NCI-H774 (cell line): ENCODE measurements at regions not wholly inside any gene's neighbourhood (a gene's known extent, or its start where the extent isn't known, plus 50 kb on each side); places are given as distances from the start of the nearest gene placed in this dataset.
"Not testable (repeated sequence)": the region's sequence is repeated elsewhere in the genome, so short reads cannot be mapped to it uniquely, and the experiment has no call there.

Experiments
- DNase-seq: peaks from one replicate; lab custom pipeline; 2025; lab: John Stamatoyannopoulos, UW

DNA sequence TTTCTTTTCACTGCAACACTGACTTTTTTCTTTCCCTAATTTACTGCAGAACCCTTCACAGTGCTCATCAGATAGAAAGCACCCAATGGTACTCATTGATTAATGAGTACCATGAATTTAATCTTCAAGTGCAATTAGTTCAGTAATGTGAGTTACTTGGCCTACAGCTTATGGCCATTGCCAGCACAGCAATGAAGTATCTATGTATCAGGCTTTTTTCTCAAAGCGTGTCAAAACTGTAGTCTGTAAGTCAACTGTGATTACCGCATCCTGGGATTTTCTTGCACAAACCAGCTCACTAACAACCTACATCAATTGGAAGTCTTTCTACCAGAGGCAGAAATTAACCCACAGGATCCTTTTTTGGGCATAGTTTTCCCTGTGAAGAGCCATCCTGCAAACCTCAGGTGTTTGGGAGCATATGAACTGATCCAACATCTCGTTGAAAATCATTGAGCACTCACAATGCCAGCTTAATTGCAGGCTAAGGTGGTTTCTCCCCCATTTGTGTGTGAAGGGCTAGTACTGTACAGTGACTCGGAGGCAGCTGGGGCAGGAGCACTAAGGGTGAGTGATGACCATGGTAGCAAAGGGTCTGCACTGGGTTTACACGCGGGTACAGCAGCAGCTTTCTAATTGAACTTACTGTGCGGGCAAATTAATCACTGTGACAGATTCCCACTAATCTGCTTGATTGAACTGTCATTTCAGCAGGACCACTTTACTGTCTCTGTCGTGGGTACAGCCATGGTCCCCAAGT is 619.3 kb downstream of the SNAPC1 start:
- no peak for DNase-seq

DNA sequence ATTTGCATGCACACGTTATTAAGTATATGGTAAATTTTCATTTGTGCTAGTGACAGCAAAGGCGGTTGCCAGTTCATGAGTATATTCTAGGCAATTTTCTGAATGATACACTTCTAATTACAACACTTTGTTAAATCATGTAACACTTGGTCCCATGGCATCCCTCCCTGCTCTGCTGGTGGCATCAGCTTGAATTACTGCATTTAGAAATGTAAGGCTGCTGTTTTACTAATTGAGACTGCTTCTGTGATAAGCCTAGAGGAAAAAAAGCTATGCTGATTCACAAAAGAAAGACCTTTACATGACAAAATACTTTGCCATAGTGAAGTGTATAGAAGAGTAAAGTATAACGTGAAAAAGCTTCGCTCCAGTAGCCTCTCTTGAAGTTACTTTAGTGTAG is 636.1 kb downstream of the KCNH5 start:
- DNase-seq: no peak

DNA sequence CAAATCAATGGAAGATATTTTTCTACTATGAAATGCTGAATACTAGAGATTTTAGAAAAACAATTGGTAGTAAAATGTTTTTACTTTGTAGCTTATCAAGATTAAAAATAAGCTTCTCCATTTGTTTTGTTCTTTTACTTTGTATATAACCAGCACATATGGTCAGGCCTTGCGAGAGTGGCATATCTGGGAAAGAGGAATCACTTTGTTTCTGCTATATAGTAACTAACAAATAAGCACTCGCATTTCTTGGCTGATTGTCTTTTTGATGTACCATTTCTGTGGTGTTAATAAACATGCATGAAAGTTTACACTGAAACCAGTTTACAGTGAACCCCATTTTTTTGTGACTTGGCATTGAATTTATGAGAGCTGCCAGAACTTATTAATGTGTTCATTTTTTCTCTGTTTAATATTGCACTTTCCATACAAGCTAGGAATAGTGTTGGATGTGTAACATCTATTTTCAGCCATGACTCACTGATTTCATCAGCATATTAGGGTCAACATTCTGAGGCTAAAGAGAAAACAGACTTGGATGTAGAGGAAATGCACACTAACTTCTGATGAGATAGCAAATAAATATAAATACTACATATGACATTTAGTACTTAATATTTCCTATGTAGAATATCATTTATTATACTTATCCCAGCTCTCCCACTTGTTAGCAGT is 635.5 kb downstream of the KCNH5 start:
- DNase-seq: no peak

DNA sequence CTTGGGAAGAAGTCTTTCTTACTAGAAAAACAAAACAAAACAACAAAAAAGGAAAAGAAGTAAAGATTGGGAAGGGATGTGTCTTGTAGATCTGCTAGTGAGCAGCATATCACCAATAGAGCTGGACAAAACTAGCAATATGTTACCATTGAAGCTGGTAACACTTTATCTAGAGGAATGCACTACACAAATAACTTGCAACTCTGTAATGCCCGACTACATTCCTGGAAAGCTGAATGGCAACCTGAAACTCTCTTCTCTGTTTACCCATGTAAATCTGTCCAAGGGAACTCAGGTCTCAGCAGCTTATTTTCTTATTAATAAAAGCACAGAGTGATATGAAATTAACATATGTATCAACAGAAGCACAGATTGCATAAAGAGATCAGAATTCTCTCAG is 624.4 kb downstream of the KCNH5 start:
- no peak for DNase-seq

DNA sequence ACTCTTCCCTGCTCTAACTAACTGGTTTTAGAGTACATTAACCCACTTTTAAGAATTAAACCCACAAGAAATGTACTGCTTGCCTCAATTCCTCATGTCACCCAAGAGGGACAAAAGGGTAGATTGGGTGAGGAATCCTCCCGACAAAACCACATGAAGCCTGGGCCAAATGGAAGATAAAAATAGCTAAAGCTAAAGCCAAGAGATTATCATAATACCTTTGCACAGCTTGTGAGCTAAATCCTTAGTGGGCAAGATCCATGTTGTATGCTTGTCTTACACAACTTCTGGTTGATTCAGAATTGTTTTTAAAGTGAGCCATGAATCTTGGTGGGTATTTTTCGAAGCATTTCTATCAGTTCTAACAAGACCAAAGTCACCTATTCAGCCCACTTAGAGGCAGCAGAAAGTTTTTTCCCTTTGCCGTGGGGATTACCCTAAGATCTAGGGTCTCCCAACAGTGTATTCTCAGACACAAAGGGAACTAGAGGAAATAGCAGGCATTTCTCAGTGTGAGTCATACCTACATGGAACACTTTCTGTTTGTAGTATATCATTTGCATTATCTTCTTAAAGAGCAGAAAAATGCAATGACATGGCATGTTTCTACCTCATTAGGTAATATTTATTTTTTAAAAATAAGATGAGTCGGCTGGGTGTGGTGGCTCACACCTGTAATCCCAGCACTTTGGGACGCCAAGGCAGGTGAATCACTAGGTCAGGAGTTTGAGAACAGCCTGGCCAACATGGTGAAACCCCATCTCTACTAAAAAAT is 616.6 kb downstream of the KCNH5 start:
- DNase-seq: no peak

DNA sequence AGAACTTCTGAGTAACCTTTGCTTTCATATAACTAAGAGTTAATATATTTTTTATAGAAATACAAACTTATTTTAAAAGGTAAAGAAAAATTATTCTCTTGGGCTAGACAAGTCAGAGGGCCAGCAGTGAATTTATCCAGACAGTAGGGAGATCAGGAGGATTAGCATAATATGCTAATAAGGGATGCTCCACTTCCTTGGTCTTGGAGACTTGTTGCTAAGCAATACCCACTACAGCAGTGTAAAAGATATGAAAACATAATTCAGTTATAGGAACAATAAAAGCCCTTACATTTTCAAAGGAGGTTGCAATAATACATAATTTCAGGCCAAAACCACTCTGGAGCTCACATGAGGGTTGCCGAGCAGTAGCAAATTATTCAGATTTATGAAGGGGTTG is 615.6 kb downstream of the KCNH5 start:
- DNase-seq: no peak

DNA sequence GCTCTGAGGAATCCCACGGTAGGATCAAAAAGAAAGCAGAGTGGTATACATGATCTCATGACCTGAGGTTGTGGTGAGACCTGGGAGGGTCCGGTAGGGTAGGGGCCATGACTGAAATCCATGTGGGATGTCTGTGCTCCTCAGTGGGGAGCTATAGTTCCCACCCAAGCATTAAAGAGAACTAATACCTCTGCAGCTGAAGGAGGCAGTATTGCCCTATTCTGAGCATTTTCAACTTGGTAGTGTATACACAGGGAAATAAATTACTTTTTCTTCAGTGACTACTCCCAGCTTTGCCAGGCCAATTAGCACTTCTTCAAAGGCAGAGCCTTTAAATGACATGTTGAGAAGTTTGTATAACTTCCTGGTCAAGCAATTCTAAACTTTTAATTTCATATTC is 613.8 kb downstream of the KCNH5 start:
- no peak for DNase-seq

DNA sequence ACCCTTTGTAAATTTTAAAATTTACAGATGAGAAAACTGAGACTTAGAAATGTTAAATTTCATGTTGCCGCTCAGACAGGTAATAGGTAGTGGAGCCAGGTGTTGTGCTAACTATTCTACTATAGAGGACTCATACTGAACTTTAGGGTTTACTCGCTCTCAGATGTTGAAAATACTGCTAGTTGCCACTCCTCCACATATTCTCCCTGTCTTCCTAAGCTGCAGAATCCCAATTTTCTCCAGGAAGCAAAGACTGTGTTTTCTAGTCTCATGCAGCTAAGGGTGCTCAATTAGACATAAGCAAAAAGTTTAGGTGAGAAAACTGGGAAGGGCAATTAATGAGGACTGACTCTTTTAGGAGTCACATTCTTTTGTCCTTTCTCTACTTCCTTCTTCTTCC is 612.3 kb downstream of the KCNH5 start:
- DNase-seq: no peak

DNA sequence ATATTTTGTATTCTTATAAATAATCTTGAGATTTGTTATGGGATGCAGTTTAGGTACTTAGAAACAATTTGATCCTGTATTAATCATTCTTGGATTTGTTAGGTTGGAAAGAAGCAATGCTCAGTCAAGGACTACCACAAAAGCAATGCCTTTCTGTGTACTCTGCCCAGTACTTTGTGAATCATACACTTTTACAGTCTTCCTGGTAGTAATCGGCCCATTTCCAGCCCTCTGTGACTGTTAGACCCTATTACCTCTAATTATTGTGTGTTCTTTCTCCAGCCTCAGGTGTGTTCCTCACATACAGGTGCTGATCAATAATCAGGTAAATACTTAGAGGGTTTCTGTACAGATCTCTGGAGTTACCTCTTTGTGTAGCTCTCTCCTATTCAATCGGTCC is 609.0 kb downstream of the KCNH5 start:
- no peak for DNase-seq

DNA sequence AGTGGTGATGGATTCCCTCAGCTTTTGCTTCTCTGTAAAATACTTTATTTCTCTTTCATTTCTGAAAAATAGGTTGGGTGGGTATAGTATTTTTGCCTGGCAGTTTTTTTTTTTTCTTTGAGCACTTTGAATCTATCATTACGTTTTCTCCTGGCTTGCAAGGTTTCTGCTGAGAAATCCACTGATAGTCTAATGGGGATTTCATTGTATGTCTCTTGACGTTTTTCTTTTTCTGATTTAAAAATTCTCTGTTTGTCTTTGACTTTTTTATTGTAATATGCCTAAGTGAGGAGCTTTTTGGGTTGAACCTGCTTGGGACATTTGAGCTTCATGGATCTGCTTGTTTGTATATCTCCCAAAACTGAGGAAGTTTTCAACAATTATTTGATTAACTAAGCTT is 606.0 kb downstream of the KCNH5 start:
- DNase-seq: no peak

DNA sequence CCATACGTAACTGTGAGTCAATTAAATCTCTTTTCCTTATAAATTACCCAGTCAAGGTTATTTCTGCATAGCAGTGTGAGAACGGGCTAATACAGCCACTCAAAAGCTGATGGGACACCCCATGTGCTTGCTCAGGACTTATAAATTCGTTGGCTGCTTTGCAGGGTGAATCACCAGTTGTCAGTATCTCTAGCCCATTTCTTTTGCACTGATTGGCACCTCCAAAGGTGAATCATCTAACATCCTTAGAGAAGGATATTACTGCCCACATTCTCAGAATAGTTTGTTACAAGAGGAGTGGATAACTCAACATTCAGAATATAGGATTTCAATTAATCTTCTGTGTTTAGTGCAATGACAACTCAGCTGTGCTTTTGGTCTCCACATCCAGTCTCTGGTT is 601.5 kb downstream of the KCNH5 start:
- DNase-seq: no peak

DNA sequence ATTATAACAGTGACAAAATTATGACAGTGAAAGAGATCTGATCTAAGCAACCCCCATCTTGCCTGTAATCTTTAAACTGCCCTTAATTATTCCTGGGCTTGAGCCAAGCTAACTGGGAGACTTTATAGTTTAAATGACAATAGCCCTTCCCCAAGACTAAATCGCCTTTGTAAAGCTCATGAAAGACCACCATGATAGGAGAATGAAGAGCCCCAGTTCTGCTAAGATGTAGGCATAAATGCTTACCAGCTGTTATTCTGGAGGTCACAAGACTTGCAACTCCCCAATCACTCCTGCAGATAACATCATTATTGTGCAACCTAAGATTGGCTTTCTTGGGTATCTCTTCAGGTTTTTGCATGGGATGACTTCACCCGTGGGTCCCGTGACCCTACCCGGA is 599.7 kb downstream of the KCNH5 start:
- no peak for DNase-seq

DNA sequence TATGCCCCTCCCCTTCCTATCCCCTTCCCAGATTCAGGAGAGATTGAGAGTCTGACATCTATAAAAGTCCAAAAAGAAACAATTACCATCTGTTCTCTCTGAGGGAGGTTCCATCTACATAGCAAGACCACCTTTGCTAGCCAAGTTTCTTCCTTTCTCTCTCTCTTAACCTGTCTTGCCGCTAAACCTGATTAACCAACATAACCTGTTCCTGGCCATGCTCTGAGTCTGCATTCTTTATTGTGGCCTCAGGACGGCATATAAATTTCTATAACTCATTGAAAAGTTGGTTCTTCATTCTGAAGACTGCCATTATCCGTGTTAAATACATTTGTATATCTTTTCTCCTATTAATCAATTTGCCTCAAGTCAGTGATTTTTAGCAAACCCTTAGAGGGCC is 594.0 kb downstream of the KCNH5 start:
- no peak for DNase-seq

DNA sequence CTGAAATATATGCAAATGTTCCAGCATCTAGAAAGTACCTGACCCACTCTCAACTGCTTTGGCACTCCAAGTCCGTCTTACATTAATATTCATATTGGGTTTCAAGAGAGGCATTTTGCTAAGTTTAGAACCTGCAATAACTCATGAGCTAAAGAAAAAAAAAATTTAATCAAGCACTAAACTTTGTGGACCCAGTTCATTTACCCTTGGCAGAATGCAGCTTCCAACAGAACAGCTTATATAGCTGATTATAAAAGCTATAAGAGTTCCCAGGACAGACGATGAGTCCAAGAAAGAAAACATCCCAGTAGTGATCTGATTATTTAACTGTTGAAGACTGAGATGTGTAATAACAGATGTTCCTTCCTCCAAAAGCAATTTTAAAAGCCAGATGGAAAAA is 592.0 kb downstream of the KCNH5 start:
- DNase-seq: no peak

DNA sequence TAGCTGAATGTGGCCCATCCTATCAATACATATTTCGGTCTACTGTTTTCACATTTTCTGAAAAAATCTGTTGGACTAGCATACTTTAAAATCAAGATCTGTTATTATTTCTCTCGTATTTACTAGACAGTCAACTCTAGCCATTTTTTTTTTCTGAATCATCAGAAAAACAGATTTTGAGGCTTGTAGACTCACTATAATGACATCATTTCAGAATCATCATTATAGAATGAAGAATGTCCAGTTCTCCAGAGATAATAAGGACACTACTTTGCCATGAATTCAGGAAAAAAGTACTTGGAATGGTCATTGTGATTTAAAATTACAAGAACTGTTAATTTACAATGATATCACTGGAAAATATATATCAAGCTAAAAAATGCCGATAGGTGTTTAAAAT is 589.8 kb downstream of the KCNH5 start:
- no peak for DNase-seq

DNA sequence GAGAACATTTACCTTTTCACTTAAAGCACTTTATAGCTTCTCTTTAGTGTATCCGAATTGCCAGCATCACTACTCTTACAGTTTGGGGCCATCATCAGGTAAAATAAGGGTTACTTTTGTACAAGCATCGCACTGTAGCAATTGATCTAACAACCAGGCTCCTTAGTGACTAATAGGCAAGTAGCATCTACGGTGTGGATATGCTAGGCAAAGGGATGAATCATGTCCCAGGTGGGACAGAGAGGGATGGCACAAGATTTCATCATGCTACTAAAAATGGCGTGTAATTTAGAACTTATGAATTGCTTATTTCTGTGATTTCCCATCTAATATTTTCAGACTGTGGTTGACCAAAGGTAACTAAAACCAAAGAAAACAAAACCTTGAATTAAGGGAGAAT is 582.3 kb downstream of the KCNH5 start:
- no peak for DNase-seq

DNA sequence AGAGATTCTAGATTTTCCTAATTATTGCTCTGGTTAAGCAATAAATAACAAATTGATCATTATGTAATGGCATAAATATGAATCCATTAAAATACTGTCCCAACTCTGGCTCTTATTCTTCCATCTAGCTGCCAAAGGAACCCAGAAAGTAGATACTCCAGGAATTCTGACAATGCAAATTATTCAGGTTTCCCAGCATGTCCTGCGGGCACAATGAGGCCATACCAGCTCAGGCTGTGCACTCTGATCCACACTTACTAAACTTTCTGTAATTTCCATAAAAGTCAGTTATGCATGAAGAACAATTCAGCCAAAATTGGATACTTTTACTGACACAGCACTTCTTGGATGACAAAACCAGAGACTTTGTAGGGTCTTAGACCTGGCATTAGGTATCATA is 576.3 kb downstream of the KCNH5 start:
- DNase-seq: no peak

DNA sequence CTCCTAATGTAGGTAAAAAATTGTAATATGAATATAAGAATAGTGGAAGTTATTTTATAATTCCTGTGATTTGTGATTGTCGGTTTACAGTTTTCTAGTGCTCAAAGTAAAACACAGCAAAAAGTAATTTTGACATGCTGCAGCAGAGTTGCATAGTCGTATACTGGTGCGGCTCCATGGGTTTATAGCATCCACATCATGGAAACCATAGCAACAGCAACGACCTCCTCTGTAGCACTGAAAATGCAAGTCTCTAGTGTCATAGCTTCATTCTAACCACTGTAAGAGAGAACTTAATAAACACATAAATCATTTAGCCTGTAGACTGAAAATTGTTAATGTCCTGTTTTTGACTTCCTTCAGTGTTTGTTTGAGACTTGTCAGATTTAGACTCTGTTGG is 574.3 kb downstream of the KCNH5 start:
- no peak for DNase-seq

DNA sequence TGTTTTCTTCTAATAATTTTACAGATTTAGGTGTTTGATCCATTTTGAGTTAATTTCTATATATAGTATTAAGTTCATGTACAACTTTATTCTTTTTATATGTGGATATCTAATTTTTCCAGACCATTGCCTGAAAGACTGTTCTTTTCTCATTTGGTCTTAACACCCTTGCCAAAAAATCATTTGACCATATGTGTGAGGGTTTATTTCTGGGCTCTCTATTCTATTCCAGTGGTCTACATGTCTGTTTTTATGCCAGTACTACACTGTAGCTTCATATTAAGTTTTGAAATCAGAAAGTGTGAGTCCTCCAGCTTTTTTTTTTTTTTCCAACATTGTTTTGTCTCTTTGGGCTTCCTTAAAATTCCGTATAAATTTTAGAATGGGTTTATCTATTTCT is 554.1 kb downstream of the KCNH5 start:
- DNase-seq: no peak

DNA sequence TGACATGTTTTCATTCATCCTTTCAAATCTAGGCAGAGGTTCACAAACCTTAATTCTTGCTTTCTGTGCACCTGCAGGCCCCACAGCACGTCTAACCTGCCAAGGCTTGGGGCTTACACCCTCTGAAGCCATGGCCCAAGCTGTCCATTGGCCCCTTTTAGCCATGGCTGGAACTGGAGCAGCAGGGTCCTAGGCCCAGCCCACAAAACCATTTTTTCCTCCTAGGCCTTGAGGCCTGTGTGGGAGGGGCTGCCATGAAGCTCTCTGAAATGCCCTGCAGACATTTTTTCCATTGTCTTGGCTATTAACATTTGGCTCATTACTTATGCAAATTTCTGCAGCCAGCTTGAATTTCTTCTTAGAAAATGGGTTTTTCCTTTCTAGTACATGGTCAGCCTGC is 547.5 kb downstream of the KCNH5 start:
- DNase-seq: no peak

DNA sequence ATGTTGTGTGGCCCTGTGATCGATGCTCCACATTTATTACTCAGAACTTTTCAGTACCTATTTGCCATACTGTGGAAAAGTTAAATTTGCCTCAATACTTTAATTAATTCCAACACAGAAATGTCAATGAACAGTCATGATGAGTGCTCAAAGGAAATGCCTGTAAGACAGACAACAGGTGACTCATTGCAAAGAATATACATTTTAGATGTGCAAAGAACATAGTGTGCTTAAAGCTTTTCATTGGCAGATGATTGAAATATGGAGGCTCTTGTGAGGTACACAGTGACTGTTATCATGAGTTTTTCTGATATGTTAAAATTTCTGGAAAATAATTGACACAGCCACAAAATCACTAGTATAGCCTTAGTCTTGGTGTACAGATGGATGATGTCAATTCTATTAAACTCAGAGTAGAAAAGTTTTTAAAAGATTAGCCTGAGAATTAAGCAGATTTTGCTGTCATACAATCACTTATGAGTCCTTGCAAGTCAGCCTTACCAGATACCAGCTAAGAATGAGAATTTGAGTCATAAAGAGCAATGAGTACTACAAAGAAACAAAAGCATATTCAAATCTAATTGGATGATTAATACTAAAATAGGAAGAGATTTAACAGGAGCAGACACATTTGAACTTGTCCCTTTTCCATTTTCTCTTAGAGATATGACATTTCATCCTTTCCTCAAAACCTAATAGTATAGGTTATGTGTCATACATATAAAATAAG is 544.1 kb downstream of the KCNH5 start:
- no peak for DNase-seq

DNA sequence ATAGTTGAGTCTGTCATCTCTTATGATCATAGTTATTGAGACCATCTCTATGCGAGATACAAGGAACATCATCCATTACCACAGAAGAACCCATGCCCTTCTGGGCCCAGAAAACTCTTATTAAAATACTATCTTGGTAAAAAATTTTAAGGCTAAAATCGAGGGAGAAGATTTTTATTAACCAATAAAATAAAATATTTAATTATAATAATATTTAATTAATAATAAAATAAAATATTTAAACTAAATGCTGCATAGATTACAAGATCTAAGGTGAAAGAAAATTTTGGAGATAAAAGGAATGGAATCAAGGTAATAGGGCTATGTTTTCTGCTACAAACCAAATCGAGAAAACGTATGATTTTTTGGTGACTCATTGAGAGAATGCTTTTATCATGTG is 540.2 kb downstream of the KCNH5 start:
- no peak for DNase-seq

DNA sequence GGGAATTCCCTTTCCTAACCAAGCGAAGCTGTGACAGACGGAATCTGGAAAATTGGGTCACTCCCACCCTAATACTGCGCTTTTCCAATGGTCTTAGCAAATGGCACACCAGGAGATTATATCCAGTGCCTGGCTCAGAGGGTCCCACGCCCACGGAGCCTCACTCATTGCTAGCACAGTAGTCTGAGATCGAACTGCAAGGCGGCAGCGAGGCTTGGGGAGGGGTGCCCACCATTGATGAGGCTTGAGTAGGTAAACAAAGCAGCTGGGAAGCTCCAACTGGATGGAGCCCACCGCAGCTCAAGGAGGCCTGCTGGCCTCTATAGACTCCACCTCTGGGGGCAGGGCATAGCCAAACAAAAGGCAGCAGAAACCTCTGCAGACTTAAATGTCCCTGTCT is 523.9 kb downstream of the KCNH5 start:
- not testable (repeated sequence) for DNase-seq
